Sigmoid colon (tissue), 4 donors: ENCODE measurements at regions not wholly inside any gene's neighbourhood (a gene's known extent, or its start where the extent isn't known, plus 50 kb on each side); places are given as distances from the start of the nearest gene placed in this dataset.

Experiments used
- EP300 ChIP-seq, 4 donors: sonication (generic); formaldehyde crosslinking; IDR thresholded peaks; one replicate each; pipeline ENCODE4 v1.6.1; 2017; ENCODE audit warnings: antibody characterized with exemption in 4 of 4
- POLR2A ChIP-seq, 2 donors: fragments of 450-650 bp; IDR thresholded peaks; one replicate each; pipeline ENCODE4 v1.6.1; 2016; ENCODE audit warnings: antibody characterized with exemption in 2 of 2, mild to moderate bottlenecking in 2 of 2, moderate library complexity in 2 of 2
- POLR2AphosphoS5 ChIP-seq, 4 donors: sonication (generic); formaldehyde crosslinking; IDR thresholded peaks; one replicate each; pipeline ENCODE4 v1.6.1; 2017; ENCODE audit warnings: antibody characterized with exemption in 4 of 4
- TF ChIP-seq, protein P1 (sequence below), 4 experiments: fragments of 450-650 bp in 3 of 4; fragments of 200-600 bp in 1 of 4; IDR thresholded peaks; one replicate each; pipeline ENCODE4 v1.5.1; 2016 to 2019; ENCODE audit warnings: antibody characterized with exemption in 4 of 4, mild to moderate bottlenecking in 3 of 4, moderate library complexity in 2 of 4

DNA sequence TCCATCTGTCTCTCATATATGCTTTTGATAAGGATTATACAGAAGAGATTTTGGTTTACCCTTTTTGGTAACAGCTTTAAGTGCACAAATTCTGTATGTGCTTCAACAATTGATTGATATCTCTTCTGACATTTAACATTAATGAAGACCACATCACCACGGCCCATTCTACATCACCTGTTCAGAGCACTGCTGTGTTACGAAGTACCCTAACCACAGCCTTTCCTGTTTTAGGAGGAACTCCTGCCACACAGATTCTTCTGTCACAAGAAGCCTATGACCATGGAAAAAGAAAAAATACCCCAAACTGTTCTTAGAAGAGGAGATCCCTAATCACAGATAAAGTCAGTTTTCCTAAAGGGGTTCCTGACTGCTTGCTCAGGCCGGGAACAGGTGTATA is 170.1 kb downstream of the NSUN3 start:
- TF ChIP-seq, protein P1, sequence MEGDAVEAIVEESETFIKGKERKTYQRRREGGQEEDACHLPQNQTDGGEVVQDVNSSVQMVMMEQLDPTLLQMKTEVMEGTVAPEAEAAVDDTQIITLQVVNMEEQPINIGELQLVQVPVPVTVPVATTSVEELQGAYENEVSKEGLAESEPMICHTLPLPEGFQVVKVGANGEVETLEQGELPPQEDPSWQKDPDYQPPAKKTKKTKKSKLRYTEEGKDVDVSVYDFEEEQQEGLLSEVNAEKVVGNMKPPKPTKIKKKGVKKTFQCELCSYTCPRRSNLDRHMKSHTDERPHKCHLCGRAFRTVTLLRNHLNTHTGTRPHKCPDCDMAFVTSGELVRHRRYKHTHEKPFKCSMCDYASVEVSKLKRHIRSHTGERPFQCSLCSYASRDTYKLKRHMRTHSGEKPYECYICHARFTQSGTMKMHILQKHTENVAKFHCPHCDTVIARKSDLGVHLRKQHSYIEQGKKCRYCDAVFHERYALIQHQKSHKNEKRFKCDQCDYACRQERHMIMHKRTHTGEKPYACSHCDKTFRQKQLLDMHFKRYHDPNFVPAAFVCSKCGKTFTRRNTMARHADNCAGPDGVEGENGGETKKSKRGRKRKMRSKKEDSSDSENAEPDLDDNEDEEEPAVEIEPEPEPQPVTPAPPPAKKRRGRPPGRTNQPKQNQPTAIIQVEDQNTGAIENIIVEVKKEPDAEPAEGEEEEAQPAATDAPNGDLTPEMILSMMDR (IDR thresholded peaks at IDR 0.05), result no peak
- no peak for TF ChIP-seq POLR2A (IDR thresholded peaks at IDR 0.05)
- TF ChIP-seq EP300 (IDR thresholded peaks at IDR 0.05), result no peak
- no peak for TF ChIP-seq POLR2AphosphoS5 (IDR thresholded peaks at IDR 0.05)
